HG03097 (cell line): ENCODE measurements at regions not wholly inside any gene's neighbourhood (a gene's known extent, or its start where the extent isn't known, plus 50 kb on each side); places are given as distances from the start of the nearest gene placed in this dataset.
"Not testable (repeated sequence)": the region's sequence is repeated elsewhere in the genome, so short reads cannot be mapped to it uniquely, and the experiment has no call there.

Experiments
- ATAC-seq: cut with Tn5 transposase; IDR thresholded peaks from one replicate; pipeline ENCODE4 v1.9.1; 2021; ENCODE audit not compliant: unreplicated experiment, low FRiP score

GRCh38 chr4:18192901-18193300, 171.3 kb upstream of the LCORL start:
- ATAC-seq = no peak

DNA sequence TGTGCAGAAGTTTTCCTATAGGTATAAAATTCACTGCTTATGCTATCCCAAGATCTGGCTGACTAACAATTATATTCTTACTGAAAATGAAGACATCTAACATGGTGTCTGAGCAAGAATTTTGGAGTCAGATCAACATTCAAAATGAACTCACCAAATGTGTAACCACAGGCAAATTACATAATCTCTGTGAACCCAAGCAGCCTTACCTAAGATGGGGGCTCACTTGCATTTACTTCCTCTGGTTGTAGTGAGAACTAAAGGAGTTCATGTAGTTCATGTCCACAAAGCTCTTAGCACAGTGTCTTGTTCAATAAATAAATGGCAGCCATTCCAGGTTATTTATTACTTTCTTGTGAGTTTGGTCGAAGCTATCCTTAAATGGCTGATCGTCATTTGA, 163.9 kb upstream of the LCORL start:
- ATAC-seq = no peak

GRCh38 chr4:18180892-18181291, 159.3 kb upstream of the LCORL start:
- no peak for ATAC-seq

DNA sequence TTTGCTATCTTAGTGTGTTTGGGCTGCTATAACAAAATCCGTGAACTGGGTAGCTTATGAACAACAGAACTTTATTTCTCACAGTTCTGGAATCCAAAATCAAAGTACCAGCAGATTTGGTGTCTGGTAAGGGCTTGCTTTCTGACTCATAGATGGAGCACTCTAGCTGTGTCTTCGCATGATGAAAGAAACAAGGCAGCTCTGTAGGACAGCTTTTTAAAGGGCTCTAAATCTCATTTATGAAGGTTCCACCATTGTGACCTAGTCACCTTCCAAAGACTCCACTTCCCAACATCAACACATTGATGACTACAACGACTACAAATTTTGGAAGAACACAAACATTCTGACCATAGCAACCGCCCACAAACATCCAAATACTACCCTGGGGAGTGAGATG, 158.6 kb upstream of the LCORL start:
- no peak for ATAC-seq

DNA sequence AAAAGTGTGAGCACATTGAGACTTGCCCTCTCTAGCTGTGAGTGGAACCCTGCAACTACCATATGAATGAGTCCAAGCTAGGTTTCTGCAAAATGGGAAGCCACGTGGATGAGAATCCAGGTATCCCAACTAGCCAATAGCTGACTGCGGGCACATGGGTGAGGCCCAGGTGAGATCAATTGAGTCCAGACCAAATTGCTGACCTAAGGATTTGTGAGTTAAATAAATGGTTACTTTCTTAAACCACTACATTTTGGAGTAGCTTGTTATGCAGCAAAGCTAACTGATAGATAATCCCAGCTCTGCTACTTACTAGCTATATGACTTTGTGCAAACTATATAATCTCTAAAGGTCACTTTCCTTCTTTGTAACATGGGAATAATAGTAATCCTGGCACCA, 150.3 kb upstream of the LCORL start:
- ATAC-seq = no peak

- no peak for ATAC-seq
Observed at GRCh38 chr4:18167831-18168230, 146.3 kb upstream of the LCORL start.

DNA sequence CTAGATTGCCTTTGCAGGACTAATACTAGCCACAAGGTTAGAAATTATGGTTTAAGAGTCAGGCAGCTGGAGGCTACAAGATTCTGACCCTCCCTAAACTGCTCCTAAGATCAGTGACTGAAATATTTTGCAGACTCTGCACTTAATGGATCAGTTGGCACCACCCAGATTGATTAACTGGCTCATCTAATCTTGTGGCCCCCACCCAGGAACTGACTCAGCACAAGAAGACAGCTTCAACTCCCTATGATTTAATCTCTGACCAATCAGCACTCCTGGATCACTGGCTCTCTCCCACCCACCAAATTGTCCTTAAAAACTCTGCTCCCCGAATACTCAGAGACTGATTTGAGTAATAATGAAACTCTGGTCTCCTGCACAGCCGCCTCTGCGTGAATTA, 145.4 kb upstream of the LCORL start:
- ATAC-seq = no peak

DNA sequence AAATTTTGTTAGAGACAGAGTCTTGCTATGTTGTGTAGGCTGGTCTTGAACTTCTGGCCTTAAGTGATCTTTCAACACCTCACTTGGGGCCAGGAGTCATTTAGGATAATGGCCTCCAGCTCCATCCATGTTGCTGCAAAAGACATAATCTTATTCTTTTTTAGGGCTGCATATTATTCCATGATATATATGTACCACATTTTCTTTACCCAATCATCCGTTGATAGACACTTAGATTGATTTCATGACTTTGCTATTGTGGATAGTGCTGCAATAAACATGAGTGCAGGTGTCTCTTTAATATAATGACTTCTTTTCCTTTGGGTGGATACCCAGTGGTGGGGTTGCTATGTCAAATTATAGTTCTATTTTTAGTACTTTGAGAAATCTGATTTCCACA, 140.9 kb upstream of the LCORL start:
- ATAC-seq = no peak

- ATAC-seq = not testable (repeated sequence)
Observed at GRCh38 chr4:18159117-18159912, 137.8 kb upstream of the LCORL start.

- no peak for ATAC-seq
Observed at GRCh38 chr4:18155067-18156041, 133.8 kb upstream of the LCORL start.

- no peak for ATAC-seq
Observed at GRCh38 chr4:18138076-18138665, 116.6 kb upstream of the LCORL start.

DNA sequence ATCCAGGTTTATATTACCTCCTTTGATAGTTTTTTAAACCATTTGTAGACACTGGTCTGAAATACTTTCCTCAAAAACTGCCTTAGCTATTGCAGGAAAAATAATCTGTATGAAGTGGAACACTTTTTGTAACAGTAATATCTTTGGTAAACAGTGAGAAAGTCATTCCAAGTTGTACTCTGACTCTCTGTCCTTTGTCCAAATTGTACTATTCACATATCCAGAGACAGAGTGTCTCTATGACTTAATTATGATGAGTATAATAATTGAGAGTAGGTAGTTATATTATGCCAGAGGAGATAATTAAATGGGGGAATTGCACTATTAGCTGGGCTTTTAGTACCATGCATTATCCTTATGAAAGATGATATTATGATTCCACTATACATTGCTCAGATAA, 112.6 kb upstream of the LCORL start:
- no peak for ATAC-seq

DNA sequence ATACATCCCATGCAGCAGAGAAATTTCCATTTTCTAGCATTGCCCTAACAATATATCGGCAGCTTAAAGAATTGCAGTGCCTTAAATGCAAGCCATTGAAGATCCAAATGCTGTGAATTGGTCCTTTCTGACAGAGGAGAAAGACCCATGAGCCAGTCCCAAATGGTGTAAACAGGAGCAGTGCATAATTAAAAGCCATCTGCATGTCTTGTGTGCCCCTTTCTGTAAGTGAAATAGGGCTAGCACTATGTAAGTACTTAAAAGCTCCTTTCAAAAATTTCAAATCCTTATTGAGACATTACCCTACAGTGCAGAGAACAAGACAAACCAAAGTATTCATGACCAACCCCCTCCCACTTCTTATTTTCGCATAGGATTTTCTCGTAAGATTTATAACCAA, 108.7 kb upstream of the LCORL start:
- no peak for ATAC-seq

DNA sequence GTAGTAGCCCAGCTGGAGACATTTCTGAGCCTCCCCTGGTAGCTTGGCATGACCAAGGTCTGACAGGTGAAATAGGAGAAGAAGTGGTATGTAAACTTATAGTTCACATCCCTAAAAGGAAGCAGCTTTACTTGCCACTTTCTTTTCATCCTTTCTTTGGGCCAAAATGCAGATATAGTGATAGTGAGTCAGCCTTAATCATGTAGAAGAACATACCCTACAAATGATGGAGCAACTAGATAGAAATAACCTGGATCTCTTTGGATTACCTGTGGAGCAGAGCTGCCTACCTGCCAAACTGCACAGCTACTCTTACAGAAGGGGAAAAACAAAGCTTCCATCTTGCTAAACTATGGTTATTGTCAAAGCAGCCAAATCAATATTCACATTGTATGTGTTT, 106.7 kb upstream of the LCORL start:
- no peak for ATAC-seq

GRCh38 chr4:18127030-18127429, 105.5 kb upstream of the LCORL start:
- no peak for ATAC-seq

- no peak for ATAC-seq
Observed at GRCh38 chr4:18113710-18114331, 92.3 kb upstream of the LCORL start.

DNA sequence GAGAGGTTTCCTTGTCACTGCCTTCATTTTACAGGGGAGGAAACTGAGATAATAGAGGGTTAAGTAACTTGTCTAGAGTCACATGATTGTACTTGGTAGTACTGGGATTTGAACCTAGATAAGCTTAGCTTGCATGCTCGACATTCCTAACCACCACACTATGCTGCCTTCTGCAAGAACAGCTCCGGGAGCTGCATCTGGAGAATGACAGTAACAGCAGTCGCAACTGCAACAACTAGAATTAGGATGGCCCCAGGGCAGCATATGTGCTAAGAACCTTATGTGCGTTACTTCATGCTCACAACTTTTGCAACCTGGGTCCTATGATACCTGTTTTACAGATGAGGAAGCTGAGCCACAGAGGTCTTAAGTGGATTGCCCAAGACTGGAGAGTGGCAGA, 89.5 kb upstream of the LCORL start:
- ATAC-seq = no peak

DNA sequence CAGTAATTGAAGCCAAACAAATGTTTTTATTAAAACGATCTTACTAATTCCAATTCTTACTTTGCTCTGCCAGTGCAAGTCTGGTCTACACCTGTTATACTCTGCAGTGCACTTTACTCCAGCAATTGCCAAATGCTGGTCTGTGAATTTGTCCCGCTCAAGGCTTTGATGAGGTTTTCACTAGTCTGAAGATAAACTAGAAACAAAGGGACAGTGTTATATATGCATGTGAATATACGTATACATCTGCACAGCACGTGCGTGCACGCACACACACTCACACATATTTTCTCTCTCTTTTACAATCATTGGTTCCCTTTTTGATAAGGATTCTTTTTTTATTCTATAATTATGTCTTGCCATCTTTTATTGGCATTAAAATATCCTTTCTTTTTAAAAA, 88.5 kb upstream of the LCORL start:
- ATAC-seq = no peak

- no peak for ATAC-seq
Observed at GRCh38 chr4:18109676-18110075, 88.1 kb upstream of the LCORL start.

DNA sequence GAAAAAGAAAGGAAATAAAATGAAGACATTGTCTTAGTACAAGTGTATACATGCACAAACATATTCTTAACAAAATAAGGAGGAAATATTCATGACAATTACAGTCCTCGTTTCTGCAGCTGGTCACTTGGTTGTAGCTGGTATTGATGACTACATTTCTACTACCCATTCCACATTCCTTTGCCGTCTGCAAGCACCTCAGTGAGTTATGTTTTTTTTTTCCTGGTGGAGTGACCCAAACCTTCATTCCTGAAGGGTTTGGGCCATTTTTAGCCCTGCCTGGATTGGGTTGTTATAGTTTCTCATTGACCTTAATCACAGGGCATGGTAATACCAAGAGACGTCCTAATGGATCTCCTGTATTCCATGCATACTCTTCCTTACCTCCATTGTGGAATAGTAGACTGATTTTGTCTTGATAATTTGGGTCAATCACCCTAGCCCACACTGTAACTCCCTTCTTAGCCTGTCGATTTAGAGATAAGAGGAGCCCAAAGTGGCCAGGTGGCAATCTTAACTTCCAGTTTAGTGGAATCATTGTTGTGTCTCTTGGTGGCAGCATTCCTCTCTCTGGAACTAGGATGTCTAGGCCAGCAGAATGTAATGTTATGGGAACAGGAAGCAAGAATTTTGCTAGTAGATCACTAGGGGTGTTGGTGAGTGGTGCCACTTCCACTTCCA, 86.4 kb upstream of the LCORL start:
- ATAC-seq = not testable (repeated sequence)
